Fibroblast of lung (primary cell): ENCODE measurements at regions not wholly inside any gene's neighbourhood (a gene's known extent, or its start where the extent isn't known, plus 50 kb on each side); places are given as distances from the start of the nearest gene placed in this dataset.

Source experiments
- DNase-seq, 2 donors: peaks; one replicate each; pipeline versions ENCODE4 v3.0.0 to v3.0.0-alpha.2; 2010; ENCODE audit warnings: low read depth in 2 of 2
- H2AFZ ChIP-seq: 2 replicates; pipeline ENCODE4 v1.5.1; 2012; ENCODE audit warnings: low read length, control low read depth, inconsistent platforms
- H3K27ac ChIP-seq: 2 replicates; pipeline ENCODE4 v1.5.1; 2011; ENCODE audit warnings: low read length, control low read depth; ENCODE audit not compliant: insufficient read depth
- H3K27me3 ChIP-seq: 2 replicates; pipeline ENCODE4 v1.5.1; 2011; ENCODE audit warnings: mild to moderate bottlenecking, low read length; ENCODE audit not compliant: control insufficient read depth, insufficient read depth
- H3K36me3 ChIP-seq: 2 replicates; pipeline ENCODE4 v1.5.1; 2011; ENCODE audit warnings: low read length; ENCODE audit not compliant: control insufficient read depth, insufficient read depth
- H3K4me1 ChIP-seq: 2 replicates; pipeline ENCODE4 v1.5.1; 2011; ENCODE audit warnings: low read length; ENCODE audit not compliant: control insufficient read depth, insufficient read depth; ENCODE audit errors: extremely low read depth
- H3K4me2 ChIP-seq: 2 replicates; pipeline ENCODE4 v1.5.1; 2011; ENCODE audit warnings: low read length, control low read depth; ENCODE audit not compliant: insufficient read depth; ENCODE audit errors: extremely low read depth
- H3K4me3 ChIP-seq, 4 experiments: fragments of 200-600 bp in 1 of 4; sonication (generic) in 1 of 4; replicated peaks in 1 of 4; 2 replicates each; pipeline ENCODE4 v1.5.1; 2011 to 2016; ENCODE audit warnings: low read length in 4 of 4, low read depth in 3 of 4, mild to moderate bottlenecking in 3 of 4, control low read depth in 2 of 4, inconsistent platforms in 1 of 4, mixed read lengths in 1 of 4; ENCODE audit not compliant: insufficient read depth in 1 of 4; ENCODE audit errors: control extremely low read depth in 1 of 4
- H3K79me2 ChIP-seq: 2 replicates; pipeline ENCODE4 v1.5.1; 2012; ENCODE audit warnings: mild to moderate bottlenecking, low read length, inconsistent platforms; ENCODE audit not compliant: control insufficient read depth, insufficient read depth
- H3K9ac ChIP-seq: 2 replicates; pipeline ENCODE4 v1.5.1; 2011; ENCODE audit warnings: mild to moderate bottlenecking, low read length, control low read depth; ENCODE audit not compliant: insufficient read depth
- H3K9me3 ChIP-seq: 2 replicates; pipeline ENCODE4 v1.5.1; 2012; ENCODE audit warnings: low read depth, low read length; ENCODE audit not compliant: control insufficient read depth, insufficient read depth
- H4K20me1 ChIP-seq: 2 replicates; pipeline ENCODE4 v1.5.1; 2011; ENCODE audit warnings: low read length; ENCODE audit not compliant: control insufficient read depth, insufficient read depth; ENCODE audit errors: extremely low read depth
- EZH2 ChIP-seq: IDR thresholded peaks from 2 replicates; pipeline ENCODE4 v1.5.1; 2012; ENCODE audit warnings: low read length, control low read depth, mild to moderate bottlenecking; ENCODE audit errors: missing control alignments
- TF ChIP-seq, protein P1 (sequence below), 2 donors: IDR thresholded peaks in 1 of 2; conservative IDR thresholded peaks in 1 of 2; 1 replicate in 1 of 2; 2 replicates in 1 of 2; pipeline ENCODE4 v1.5.1; 2011 to 2012; ENCODE audit warnings: low read length in 2 of 2, control low read depth in 1 of 2, inconsistent platforms in 1 of 2, low read depth in 1 of 2, mild to moderate bottlenecking in 1 of 2

- Histone ChIP-seq H3K4me2 (no peak overlapping the region), H3K9ac (no peak overlapping the region), H3K27ac (no peak overlapping the region), H3K27me3 (no peaks in the 10 kb centered on the region), H3K79me2 (no peaks in the 10 kb centered on the region), H3K4me3 (no peak overlapping the region), H2AFZ (no peak overlapping the region), H3K9me3 (no peaks in the 10 kb centered on the region), H3K4me1 (no peaks in the 10 kb centered on the region), H3K36me3 (no peaks in the 10 kb centered on the region), H4K20me1 (no peaks in the 10 kb centered on the region)
- no peak for DNase-seq
- TF ChIP-seq EZH2, result no peak
- TF ChIP-seq, protein P1, sequence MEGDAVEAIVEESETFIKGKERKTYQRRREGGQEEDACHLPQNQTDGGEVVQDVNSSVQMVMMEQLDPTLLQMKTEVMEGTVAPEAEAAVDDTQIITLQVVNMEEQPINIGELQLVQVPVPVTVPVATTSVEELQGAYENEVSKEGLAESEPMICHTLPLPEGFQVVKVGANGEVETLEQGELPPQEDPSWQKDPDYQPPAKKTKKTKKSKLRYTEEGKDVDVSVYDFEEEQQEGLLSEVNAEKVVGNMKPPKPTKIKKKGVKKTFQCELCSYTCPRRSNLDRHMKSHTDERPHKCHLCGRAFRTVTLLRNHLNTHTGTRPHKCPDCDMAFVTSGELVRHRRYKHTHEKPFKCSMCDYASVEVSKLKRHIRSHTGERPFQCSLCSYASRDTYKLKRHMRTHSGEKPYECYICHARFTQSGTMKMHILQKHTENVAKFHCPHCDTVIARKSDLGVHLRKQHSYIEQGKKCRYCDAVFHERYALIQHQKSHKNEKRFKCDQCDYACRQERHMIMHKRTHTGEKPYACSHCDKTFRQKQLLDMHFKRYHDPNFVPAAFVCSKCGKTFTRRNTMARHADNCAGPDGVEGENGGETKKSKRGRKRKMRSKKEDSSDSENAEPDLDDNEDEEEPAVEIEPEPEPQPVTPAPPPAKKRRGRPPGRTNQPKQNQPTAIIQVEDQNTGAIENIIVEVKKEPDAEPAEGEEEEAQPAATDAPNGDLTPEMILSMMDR (conservative IDR thresholded peaks at IDR 0.05 in 1 of 2, IDR thresholded peaks at IDR 0.05 in 1 of 2; ENCODE audit: low read depth in 1 of 2, low read length in 2 of 2), result no peak
Observed at GRCh38 chr12:76198839-76199238, 114.4 kb upstream of the NAP1L1 start.

GRCh38 chr12:76197283-76197682, 112.8 kb upstream of the NAP1L1 start:
- Histone ChIP-seq H3K9me3 (no peaks in the 10 kb centered on the region), H3K36me3 (no peaks in the 10 kb centered on the region), H3K4me1 (no peaks in the 10 kb centered on the region), H4K20me1 (no peaks in the 10 kb centered on the region), H3K4me3 (no peak overlapping the region), H3K27me3 (no peaks in the 10 kb centered on the region), H3K9ac (no peak overlapping the region), H3K27ac (no peak overlapping the region), H2AFZ (no peak overlapping the region), H3K4me2 (no peak overlapping the region), H3K79me2 (no peaks in the 10 kb centered on the region)
- DNase-seq, result no peak
- TF ChIP-seq, protein P1 (conservative IDR thresholded peaks at IDR 0.05 in 1 of 2, IDR thresholded peaks at IDR 0.05 in 1 of 2; ENCODE audit: low read depth in 1 of 2, low read length in 2 of 2), result no peak
- no peak for TF ChIP-seq EZH2

GRCh38 chr12:76195920-76196319, 111.4 kb upstream of the NAP1L1 start:
- no peaks in the 10 kb centered on the region for H3K27me3 ChIP-seq
- H3K4me2 ChIP-seq, result no peak overlapping the region
- no peaks in the 10 kb centered on the region for H4K20me1 ChIP-seq
- H3K9ac ChIP-seq, result no peak overlapping the region
- no peak overlapping the region for H3K27ac ChIP-seq
- DNase-seq, result no peak
- H3K4me1 ChIP-seq, result no peaks in the 10 kb centered on the region
- no peak overlapping the region for H2AFZ ChIP-seq
- TF ChIP-seq, protein P1 (conservative IDR thresholded peaks at IDR 0.05 in 1 of 2, IDR thresholded peaks at IDR 0.05 in 1 of 2; ENCODE audit: low read depth in 1 of 2, low read length in 2 of 2), result no peak
- TF ChIP-seq EZH2, result no peak
- no peak overlapping the region for H3K4me3 ChIP-seq
- H3K36me3 ChIP-seq, result no peaks in the 10 kb centered on the region
- no peaks in the 10 kb centered on the region for H3K9me3 ChIP-seq
- H3K79me2 ChIP-seq, result no peaks in the 10 kb centered on the region
